Neural cell (in vitro differentiated cells): ENCODE measurements at regions not wholly inside any gene's neighbourhood (a gene's known extent, or its start where the extent isn't known, plus 50 kb on each side); places are given as distances from the start of the nearest gene placed in this dataset.

Source experiments
- H2AFZ ChIP-seq: fragments of 200-600, 300-800 bp; sonication (generic), shearing (Covaris generic); 2 replicates; pipeline ENCODE4 v1.6.0; 2014; ENCODE audit warnings: low read depth, mild to moderate bottlenecking, antibody characterized with exemption, low read length, moderate library complexity
- H3F3A ChIP-seq: fragments of 200-600 bp; shearing (Covaris generic); 2 replicates; pipeline ENCODE4 v1.6.1; 2016; ENCODE audit warnings: mild to moderate bottlenecking, moderate library complexity, mixed read lengths, antibody characterized with exemption, low read length; ENCODE audit not compliant: insufficient read depth, poor library complexity, severe bottlenecking
- H3K27ac ChIP-seq: fragments of 200-600, 300-800 bp; sonication (generic), shearing (Covaris generic); 2 replicates; pipeline ENCODE4 v1.5.1; 2014; ENCODE audit warnings: mild to moderate bottlenecking, low read length, moderate library complexity
- H3K27me3 ChIP-seq: fragments of 300-800, 200-600 bp; sonication (generic), shearing (Covaris generic); 2 replicates; pipeline ENCODE4 v1.6.0; 2014; ENCODE audit warnings: mild to moderate bottlenecking, low read depth, low read length, moderate library complexity; ENCODE audit not compliant: insufficient read depth
- H3K36me3 ChIP-seq: fragments of 300-800, 200-600 bp; sonication (generic), shearing (Covaris generic); 2 replicates; pipeline ENCODE4 v1.5.1; 2014; ENCODE audit warnings: mild to moderate bottlenecking, antibody characterized with exemption, low read length, moderate library complexity; ENCODE audit not compliant: insufficient read depth
- H3K4me2 ChIP-seq: fragments of 300-800, 200-600 bp; sonication (generic), shearing (Covaris generic); 2 replicates; pipeline ENCODE4 v1.6.0; 2014; ENCODE audit warnings: mild to moderate bottlenecking, low read length
- H3K4me3 ChIP-seq: fragments of 300-800, 200-600 bp; sonication (generic), shearing (Covaris generic); 2 replicates; pipeline ENCODE4 v1.5.1; 2014; ENCODE audit warnings: mild to moderate bottlenecking, low read length, moderate library complexity
- H3K79me2 ChIP-seq: fragments of 200-600 bp; shearing (Covaris generic); replicated peaks from 2 replicates; pipeline ENCODE4 v1.6.0; 2014; ENCODE audit warnings: mild to moderate bottlenecking, low read length, moderate library complexity; ENCODE audit not compliant: insufficient read depth
- H3K9ac ChIP-seq: fragments of 300-800, 200-600 bp; sonication (generic), shearing (Covaris generic); 2 replicates; pipeline ENCODE4 v1.6.1; 2016; ENCODE audit warnings: mild to moderate bottlenecking, low read length, mixed read lengths
- H3K9me2 ChIP-seq: fragments of 200-600 bp; shearing (Covaris generic); 2 replicates; pipeline ENCODE4 v1.6.1; 2016; ENCODE audit warnings: mild to moderate bottlenecking, low read length, mixed read lengths; ENCODE audit not compliant: insufficient read depth
- H3K9me3 ChIP-seq: fragments of 200-600, 300-800 bp; sonication (generic), shearing (Covaris generic); 2 replicates; pipeline ENCODE4 v1.6.1; 2016; ENCODE audit warnings: mild to moderate bottlenecking, mixed run types, low read length, moderate library complexity, mixed read lengths
- H4K20me1 ChIP-seq: fragments of 200-600 bp; shearing (Covaris generic); 2 replicates; pipeline ENCODE4 v1.6.1; 2016; ENCODE audit warnings: mild to moderate bottlenecking, mixed run types; ENCODE audit not compliant: insufficient read depth
- CTCF ChIP-seq: fragments of 450-650 bp; IDR thresholded peaks from 2 replicates; pipeline ENCODE4 v1.5.1; 2014; ENCODE audit warnings: antibody characterized with exemption, mild to moderate bottlenecking, moderate library complexity; ENCODE audit not compliant: poor library complexity, severe bottlenecking
- EP300 ChIP-seq: fragments of 450-650 bp; conservative IDR thresholded peaks from 2 replicates; pipeline ENCODE4 v1.6.1; 2014; ENCODE audit warnings: antibody characterized with exemption, mild to moderate bottlenecking, moderate library complexity; ENCODE audit not compliant: poor library complexity, severe bottlenecking
- EZH2 ChIP-seq: fragments of 200-600, 300-800 bp; shearing (Covaris generic), sonication (generic); IDR thresholded peaks from 2 replicates; pipeline ENCODE4 v1.6.1; 2014; ENCODE audit warnings: antibody characterized with exemption, low read length, borderline replicate concordance, mild to moderate bottlenecking; ENCODE audit not compliant: insufficient read depth, poor library complexity, severe bottlenecking
- MXI1 ChIP-seq: fragments of 450-650 bp; conservative IDR thresholded peaks from 2 replicates; pipeline ENCODE4 v1.6.1; 2014; ENCODE audit warnings: antibody characterized with exemption, mild to moderate bottlenecking; ENCODE audit not compliant: poor library complexity, severe bottlenecking
- POLR2AphosphoS5 ChIP-seq: IDR thresholded peaks from 2 replicates; pipeline ENCODE4 v1.6.1; 2012
- RAD21 ChIP-seq: fragments of 450-650 bp; conservative IDR thresholded peaks from 2 replicates; pipeline ENCODE4 v1.6.1; 2014; ENCODE audit warnings: antibody characterized with exemption, mild to moderate bottlenecking, moderate library complexity
- REST ChIP-seq: IDR thresholded peaks from 2 replicates; pipeline ENCODE4 v1.6.1; 2012; ENCODE audit warnings: borderline replicate concordance
- SMC3 ChIP-seq: fragments of 450-650 bp; conservative IDR thresholded peaks from 2 replicates; pipeline ENCODE4 v1.6.1; 2014; ENCODE audit warnings: antibody characterized with exemption, mild to moderate bottlenecking, moderate library complexity; ENCODE audit not compliant: poor library complexity
- TAF1 ChIP-seq: IDR thresholded peaks from 2 replicates; pipeline ENCODE4 v1.6.1; 2012; ENCODE audit warnings: low read depth

GRCh38 chr7:128178611-128179010 lies 62.5 kb upstream of the LEP start:
- Histone ChIP-seq H3K27ac (no peak overlapping the region), H3K79me2 (no peaks in the 10 kb centered on the region), H3K4me2 (no peak overlapping the region), H2AFZ (no peak overlapping the region), H3K36me3 (no peaks in the 10 kb centered on the region), H3F3A (no peaks in the 10 kb centered on the region), H3K9me3 (no peaks in the 10 kb centered on the region), H3K27me3 (no peaks in the 10 kb centered on the region), H4K20me1 (no peaks in the 10 kb centered on the region), H3K9me2 (no peaks in the 10 kb centered on the region), H3K9ac (no peak overlapping the region), H3K4me3 (no peak overlapping the region)
- TF ChIP-seq RAD21, result no peak
- TF ChIP-seq EP300, result no peak
- TF ChIP-seq MXI1, result no peak
- no peak for TF ChIP-seq SMC3
- no peak for TF ChIP-seq EZH2
- TF ChIP-seq POLR2AphosphoS5, result no peak
- no peak for TF ChIP-seq REST
- TF ChIP-seq TAF1, result no peak
- no peak for TF ChIP-seq CTCF

GRCh38 chr7:128188396-128189230 lies 52.5 kb upstream of the LEP start:
- Histone ChIP-seq H3K9me3 (no peaks in the 10 kb centered on the region), H3F3A (no peaks in the 10 kb centered on the region), H3K27ac (no peak overlapping the region), H3K9me2 (no peaks in the 10 kb centered on the region), H3K36me3 (no peaks in the 10 kb centered on the region), H3K4me2 (no peak overlapping the region), H3K79me2 (no peaks in the 10 kb centered on the region), H4K20me1 (no peaks in the 10 kb centered on the region), H3K4me3 (no peak overlapping the region), H3K9ac (no peak overlapping the region), H3K27me3 (no peaks in the 10 kb centered on the region), H2AFZ (no peak overlapping the region)
- TF ChIP-seq CTCF (no peak), RAD21 (no peak), MXI1 (no peak), TAF1 (no peak), REST (no peak), SMC3 (no peak), POLR2AphosphoS5 (no peak)
